ENCODE measurements at regions not wholly inside any gene's neighbourhood (a gene's known extent, or its start where the extent isn't known, plus 50 kb on each side); places are given as distances from the start of the nearest gene placed in this dataset.

GRCh38 chr1:228669242-228669585 lies 66.1 kb upstream of the RHOU start:
- no peaks in the 10 kb centered on the region for H4K20me1 ChIP-seq (ENCODE audit: control insufficient read depth, insufficient read depth)
- RAD21 ChIA-PET (ENCODE audit: unreplicated experiment) = interaction anchor here (1.1 kb wide), 1 partner anchor 10 kb away, joined by 3 read pairs; no protein-coding TSS in a partner anchor
- CTCF ChIA-PET = interaction anchor here (1.0 kb wide), 1 partner anchor 559 kb away, joined by 3 read pairs; no protein-coding TSS in a partner anchor
- TF ChIP-seq WRNIP1 (IDR thresholded peaks at IDR 0.05; ENCODE audit: borderline replicate concordance, low read depth, low read length) (no peak), ASH2L (IDR thresholded peaks at IDR 0.05; ENCODE audit: borderline replicate concordance, low read depth) (no peak), RFX5 (IDR thresholded peaks at IDR 0.05; ENCODE audit: low read depth, low read length) (no peak), ZNF207 (IDR thresholded peaks at IDR 0.05; ENCODE audit: borderline replicate concordance) (no peak), NFXL1 (IDR thresholded peaks at IDR 0.05; ENCODE audit: borderline replicate concordance) (no peak), BCL3 (IDR thresholded peaks at IDR 0.05; ENCODE audit: borderline replicate concordance, insufficient read depth, low read depth, low read length, poor library complexity, severe bottlenecking) (no peak), ZNF622 (IDR thresholded peaks at IDR 0.05) (no peak), NFYB (IDR thresholded peaks at IDR 0.05; ENCODE audit: insufficient read depth, low read depth, low read length) (no peak), POLR2AphosphoS2 (IDR thresholded peaks at IDR 0.05; ENCODE audit: low read depth, low read length) (no peak)
- TF ChIP-seq, protein P1, sequence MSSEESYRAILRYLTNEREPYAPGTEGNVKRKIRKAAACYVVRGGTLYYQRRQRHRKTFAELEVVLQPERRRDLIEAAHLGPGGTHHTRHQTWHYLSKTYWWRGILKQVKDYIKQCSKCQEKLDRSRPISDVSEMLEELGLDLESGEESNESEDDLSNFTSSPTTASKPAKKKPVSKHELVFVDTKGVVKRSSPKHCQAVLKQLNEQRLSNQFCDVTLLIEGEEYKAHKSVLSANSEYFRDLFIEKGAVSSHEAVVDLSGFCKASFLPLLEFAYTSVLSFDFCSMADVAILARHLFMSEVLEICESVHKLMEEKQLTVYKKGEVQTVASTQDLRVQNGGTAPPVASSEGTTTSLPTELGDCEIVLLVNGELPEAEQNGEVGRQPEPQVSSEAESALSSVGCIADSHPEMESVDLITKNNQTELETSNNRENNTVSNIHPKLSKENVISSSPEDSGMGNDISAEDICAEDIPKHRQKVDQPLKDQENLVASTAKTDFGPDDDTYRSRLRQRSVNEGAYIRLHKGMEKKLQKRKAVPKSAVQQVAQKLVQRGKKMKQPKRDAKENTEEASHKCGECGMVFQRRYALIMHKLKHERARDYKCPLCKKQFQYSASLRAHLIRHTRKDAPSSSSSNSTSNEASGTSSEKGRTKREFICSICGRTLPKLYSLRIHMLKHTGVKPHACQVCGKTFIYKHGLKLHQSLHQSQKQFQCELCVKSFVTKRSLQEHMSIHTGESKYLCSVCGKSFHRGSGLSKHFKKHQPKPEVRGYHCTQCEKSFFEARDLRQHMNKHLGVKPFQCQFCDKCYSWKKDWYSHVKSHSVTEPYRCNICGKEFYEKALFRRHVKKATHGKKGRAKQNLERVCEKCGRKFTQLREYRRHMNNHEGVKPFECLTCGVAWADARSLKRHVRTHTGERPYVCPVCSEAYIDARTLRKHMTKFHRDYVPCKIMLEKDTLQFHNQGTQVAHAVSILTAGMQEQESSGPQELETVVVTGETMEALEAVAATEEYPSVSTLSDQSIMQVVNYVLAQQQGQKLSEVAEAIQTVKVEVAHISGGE (CRISPR knock-in tag; IDR thresholded peaks at IDR 0.05) = no peak
- TF ChIP-seq, protein P2, sequence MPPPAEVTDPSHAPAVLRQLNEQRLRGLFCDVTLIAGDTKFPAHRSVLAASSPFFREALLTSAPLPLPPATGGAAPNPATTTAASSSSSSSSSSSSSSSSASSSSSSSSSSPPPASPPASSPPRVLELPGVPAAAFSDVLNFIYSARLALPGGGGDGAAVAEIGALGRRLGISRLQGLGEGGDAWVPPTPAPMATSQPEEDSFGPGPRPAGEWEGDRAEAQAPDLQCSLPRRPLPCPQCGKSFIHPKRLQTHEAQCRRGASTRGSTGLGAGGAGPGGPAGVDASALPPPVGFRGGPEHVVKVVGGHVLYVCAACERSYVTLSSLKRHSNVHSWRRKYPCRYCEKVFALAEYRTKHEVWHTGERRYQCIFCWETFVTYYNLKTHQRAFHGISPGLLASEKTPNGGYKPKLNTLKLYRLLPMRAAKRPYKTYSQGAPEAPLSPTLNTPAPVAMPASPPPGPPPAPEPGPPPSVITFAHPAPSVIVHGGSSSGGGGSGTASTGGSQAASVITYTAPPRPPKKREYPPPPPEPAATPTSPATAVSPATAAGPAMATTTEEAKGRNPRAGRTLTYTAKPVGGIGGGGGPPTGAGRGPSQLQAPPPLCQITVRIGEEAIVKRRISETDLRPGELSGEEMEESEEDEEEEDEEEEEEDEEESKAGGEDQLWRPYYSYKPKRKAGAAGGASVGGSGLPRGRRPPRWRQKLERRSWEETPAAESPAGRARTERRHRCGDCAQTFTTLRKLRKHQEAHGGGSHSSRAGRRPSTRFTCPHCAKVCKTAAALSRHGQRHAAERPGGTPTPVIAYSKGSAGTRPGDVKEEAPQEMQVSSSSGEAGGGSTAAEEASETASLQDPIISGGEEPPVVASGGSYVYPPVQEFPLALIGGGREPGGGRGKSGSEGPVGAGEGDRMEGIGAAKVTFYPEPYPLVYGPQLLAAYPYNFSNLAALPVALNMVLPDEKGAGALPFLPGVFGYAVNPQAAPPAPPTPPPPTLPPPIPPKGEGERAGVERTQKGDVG (CRISPR knock-in tag; IDR thresholded peaks at IDR 0.05) = no peak
- TF ChIP-seq, protein P3, sequence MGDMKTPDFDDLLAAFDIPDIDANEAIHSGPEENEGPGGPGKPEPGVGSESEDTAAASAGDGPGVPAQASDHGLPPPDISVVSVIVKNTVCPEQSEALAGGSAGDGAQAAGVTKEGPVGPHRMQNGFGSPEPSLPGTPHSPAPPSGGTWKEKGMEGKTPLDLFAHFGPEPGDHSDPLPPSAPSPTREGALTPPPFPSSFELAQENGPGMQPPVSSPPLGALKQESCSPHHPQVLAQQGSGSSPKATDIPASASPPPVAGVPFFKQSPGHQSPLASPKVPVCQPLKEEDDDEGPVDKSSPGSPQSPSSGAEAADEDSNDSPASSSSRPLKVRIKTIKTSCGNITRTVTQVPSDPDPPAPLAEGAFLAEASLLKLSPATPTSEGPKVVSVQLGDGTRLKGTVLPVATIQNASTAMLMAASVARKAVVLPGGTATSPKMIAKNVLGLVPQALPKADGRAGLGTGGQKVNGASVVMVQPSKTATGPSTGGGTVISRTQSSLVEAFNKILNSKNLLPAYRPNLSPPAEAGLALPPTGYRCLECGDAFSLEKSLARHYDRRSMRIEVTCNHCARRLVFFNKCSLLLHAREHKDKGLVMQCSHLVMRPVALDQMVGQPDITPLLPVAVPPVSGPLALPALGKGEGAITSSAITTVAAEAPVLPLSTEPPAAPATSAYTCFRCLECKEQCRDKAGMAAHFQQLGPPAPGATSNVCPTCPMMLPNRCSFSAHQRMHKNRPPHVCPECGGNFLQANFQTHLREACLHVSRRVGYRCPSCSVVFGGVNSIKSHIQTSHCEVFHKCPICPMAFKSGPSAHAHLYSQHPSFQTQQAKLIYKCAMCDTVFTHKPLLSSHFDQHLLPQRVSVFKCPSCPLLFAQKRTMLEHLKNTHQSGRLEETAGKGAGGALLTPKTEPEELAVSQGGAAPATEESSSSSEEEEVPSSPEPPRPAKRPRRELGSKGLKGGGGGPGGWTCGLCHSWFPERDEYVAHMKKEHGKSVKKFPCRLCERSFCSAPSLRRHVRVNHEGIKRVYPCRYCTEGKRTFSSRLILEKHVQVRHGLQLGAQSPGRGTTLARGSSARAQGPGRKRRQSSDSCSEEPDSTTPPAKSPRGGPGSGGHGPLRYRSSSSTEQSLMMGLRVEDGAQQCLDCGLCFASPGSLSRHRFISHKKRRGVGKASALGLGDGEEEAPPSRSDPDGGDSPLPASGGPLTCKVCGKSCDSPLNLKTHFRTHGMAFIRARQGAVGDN (IDR thresholded peaks at IDR 0.05) = no peak

More at GRCh38 chr1:228669242-228669585, 66.1 kb upstream of the RHOU start:
- ATAC-seq (no peak), DNase-seq (ENCODE audit: low read depth, low spot score) (no peak), FAIRE-seq (no peak)
- Histone ChIP-seq H3K27me3 (replicated peaks in 1 of 2; ENCODE audit: control insufficient read depth in 2 of 2, insufficient read depth in 2 of 2, low read length in 1 of 2) (no peaks in the 10 kb centered on the region), H3K9ac (ENCODE audit: control insufficient read depth, insufficient read depth, low read length) (no peak overlapping the region), H3K27ac (ENCODE audit: control insufficient read depth, insufficient read depth) (no peak overlapping the region), H2AFZ (ENCODE audit: control insufficient read depth, low read depth, low read length) (no peak overlapping the region), H3K36me3 (ENCODE audit: control insufficient read depth in 2 of 2, insufficient read depth in 2 of 2, low read length in 1 of 2) (no peaks in the 10 kb centered on the region), H3K4me3 (no peak overlapping the region), H3K4me1 (ENCODE audit: control insufficient read depth, insufficient read depth, low read length) (no peaks in the 10 kb centered on the region), H3K4me2 (ENCODE audit: control insufficient read depth, insufficient read depth) (no peak overlapping the region), H3K79me2 (ENCODE audit: control insufficient read depth, insufficient read depth, low read length) (no peaks in the 10 kb centered on the region), H3K9me3 (replicated peaks; ENCODE audit: control insufficient read depth, insufficient read depth, low read length) (no peaks in the 10 kb centered on the region)
- 0% methylated on average over 1 of the region's 1 CpG for WGBS (ENCODE audit: insufficient coverage, insufficient replicate concordance, low lambda C conversion rate, missing lambda C conversion rate)
- intact Hi-C loops (cut with micrococcal nuclease; ENCODE audit: unreplicated experiment) = no loop called here
- BruUV-seq (replicated peaks) = no TSS peak
- SMC1A ChIA-PET (ENCODE audit: uncharacterized antibody, unreplicated experiment) = interaction anchor here (0.6 to 3.3 kb wide), 3 partner anchors 305 to 586 kb away, joined by 3 to 19 read pairs (median 3); no protein-coding TSS in a partner anchor
- in situ Hi-C loops (cut with MboI) = no loop called here
- POLR2A ChIA-PET = no interaction called here

Measured in GM12878 (cell line).